NCI-H1048 (cell line): ENCODE measurements at regions not wholly inside any gene's neighbourhood (a gene's known extent, or its start where the extent isn't known, plus 50 kb on each side); places are given as distances from the start of the nearest gene placed in this dataset.
"Not testable (repeated sequence)": the region's sequence is repeated elsewhere in the genome, so short reads cannot be mapped to it uniquely, and the experiment has no call there.

Experiments used
- DNase-seq: peaks from one replicate; lab custom pipeline; 2025; lab: John Stamatoyannopoulos, UW

GRCh38 chr5:23977997-23978396 lies 470.6 kb downstream of the PRDM9 start:
- no peak for DNase-seq

- DNase-seq = no peak
These were observed 484.0 kb downstream of the PRDM9 start for GRCh38 chr5:23991406-23991805.

GRCh38 chr5:23994581-23995370 lies 487.4 kb downstream of the PRDM9 start:
- no peak for DNase-seq

- DNase-seq = no peak
These were observed 489.1 kb downstream of the PRDM9 start for GRCh38 chr5:23996525-23996924.

GRCh38 chr5:24005384-24005783 lies 498.0 kb downstream of the PRDM9 start:
- DNase-seq = no peak

- DNase-seq = not testable (repeated sequence)
These were observed 510.3 kb downstream of the PRDM9 start for GRCh38 chr5:24017710-24018109.

GRCh38 chr5:24026288-24026687 lies 518.9 kb downstream of the PRDM9 start:
- no peak for DNase-seq

- no peak for DNase-seq
These were observed 535.3 kb downstream of the PRDM9 start for GRCh38 chr5:24042688-24043087.

GRCh38 chr5:24045046-24045445 lies 537.6 kb downstream of the PRDM9 start:
- DNase-seq = no peak

GRCh38 chr5:24053737-24054136 lies 546.3 kb downstream of the PRDM9 start:
- no peak for DNase-seq

GRCh38 chr5:24059006-24059405 lies 551.6 kb downstream of the PRDM9 start:
- no peak for DNase-seq

- DNase-seq = no peak
These were observed 552.3 kb downstream of the PRDM9 start for GRCh38 chr5:24059716-24060115.

- DNase-seq = no peak
These were observed 558.4 kb downstream of the PRDM9 start for GRCh38 chr5:24065779-24066178.

GRCh38 chr5:24067208-24067607 lies 559.8 kb downstream of the PRDM9 start:
- DNase-seq = no peak

- no peak for DNase-seq
These were observed 561.1 kb downstream of the PRDM9 start for GRCh38 chr5:24068524-24068923.

- no peak for DNase-seq
These were observed 565.7 kb downstream of the PRDM9 start for GRCh38 chr5:24073107-24073506.

GRCh38 chr5:24080046-24080445 lies 564.7 kb downstream of the CDH10 start:
- DNase-seq = no peak

GRCh38 chr5:24094081-24094679 lies 550.6 kb downstream of the CDH10 start:
- DNase-seq = no peak

GRCh38 chr5:24102010-24102409 lies 542.8 kb downstream of the CDH10 start:
- DNase-seq = no peak

- DNase-seq = no peak
These were observed 541.2 kb downstream of the CDH10 start for GRCh38 chr5:24103451-24104023.

GRCh38 chr5:24110004-24110615 lies 534.7 kb downstream of the CDH10 start:
- no peak for DNase-seq

- DNase-seq = no peak
These were observed 532.4 kb downstream of the CDH10 start for GRCh38 chr5:24112420-24112819.

GRCh38 chr5:24118351-24118750 lies 526.4 kb downstream of the CDH10 start:
- no peak for DNase-seq
